GM18498 (cell line): ENCODE measurements at regions not wholly inside any gene's neighbourhood (a gene's known extent, or its start where the extent isn't known, plus 50 kb on each side); places are given as distances from the start of the nearest gene placed in this dataset.

Experiments
- ATAC-seq: cut with Tn5 transposase; IDR thresholded peaks from one replicate; pipeline ENCODE4 v1.9.1; 2021; ENCODE audit warnings: mild to moderate bottlenecking, moderate library complexity; ENCODE audit not compliant: unreplicated experiment

- no peak for ATAC-seq
These were observed 274.0 kb upstream of the NR5A2 start for GRCh38 chr1:199753513-199753912.

- ATAC-seq, result no peak
These were observed 271.4 kb upstream of the NR5A2 start for GRCh38 chr1:199756066-199756465.

GRCh38 chr1:199758626-199759255 lies 268.8 kb upstream of the NR5A2 start:
- no peak for ATAC-seq

GRCh38 chr1:199759268-199759730 lies 268.2 kb upstream of the NR5A2 start:
- no peak for ATAC-seq

- no peak for ATAC-seq
These were observed 264.9 kb upstream of the NR5A2 start for GRCh38 chr1:199762572-199762971.

- no peak for ATAC-seq
These were observed 261.2 kb upstream of the NR5A2 start for GRCh38 chr1:199766218-199766792.

GRCh38 chr1:199767700-199768099 lies 259.8 kb upstream of the NR5A2 start:
- ATAC-seq, result no peak

GRCh38 chr1:199774433-199775089 lies 252.9 kb upstream of the NR5A2 start:
- no peak for ATAC-seq

GRCh38 chr1:199776768-199777497 lies 250.6 kb upstream of the NR5A2 start:
- no peak for ATAC-seq

- ATAC-seq, result no peak
These were observed 249.1 kb upstream of the NR5A2 start for GRCh38 chr1:199778324-199778955.

GRCh38 chr1:199780091-199780490 lies 247.4 kb upstream of the NR5A2 start:
- no peak for ATAC-seq

- no peak for ATAC-seq
These were observed 246.4 kb upstream of the NR5A2 start for GRCh38 chr1:199780948-199781670.

- ATAC-seq, result no peak
These were observed 243.2 kb upstream of the NR5A2 start for GRCh38 chr1:199784138-199784895.

- no peak for ATAC-seq
These were observed 240.8 kb upstream of the NR5A2 start for GRCh38 chr1:199786695-199787094.

GRCh38 chr1:199789141-199789540 lies 238.4 kb upstream of the NR5A2 start:
- no peak for ATAC-seq

- no peak for ATAC-seq
These were observed 236.0 kb upstream of the NR5A2 start for GRCh38 chr1:199791495-199791894.

GRCh38 chr1:199792874-199793273 lies 234.6 kb upstream of the NR5A2 start:
- no peak for ATAC-seq

- no peak for ATAC-seq
These were observed 233.2 kb upstream of the NR5A2 start for GRCh38 chr1:199794105-199794863.

- ATAC-seq, result no peak
These were observed 228.4 kb upstream of the NR5A2 start for GRCh38 chr1:199799116-199799515.
